Transverse colon (tissue), 4 donors: ENCODE measurements at regions not wholly inside any gene's neighbourhood (a gene's known extent, or its start where the extent isn't known, plus 50 kb on each side); places are given as distances from the start of the nearest gene placed in this dataset.

Source experiments
- EP300 ChIP-seq: sonication (generic); formaldehyde crosslinking; IDR thresholded peaks from one replicate; pipeline ENCODE4 v1.6.1; 2017; ENCODE audit warnings: antibody characterized with exemption, low read depth
- POLR2A ChIP-seq: fragments of 450-650 bp; IDR thresholded peaks from one replicate; pipeline ENCODE4 v1.6.1; 2016; ENCODE audit warnings: antibody characterized with exemption, mild to moderate bottlenecking, moderate library complexity
- POLR2AphosphoS5 ChIP-seq, 3 donors: sonication (generic); formaldehyde crosslinking; IDR thresholded peaks; one replicate each; pipeline ENCODE4 v1.6.1; 2016; ENCODE audit warnings: antibody characterized with exemption in 3 of 3
- TF ChIP-seq, protein P1 (sequence below), 5 experiments: fragments of 200-600 bp in 3 of 5; fragments of 450-650 bp in 2 of 5; sonication (generic) in 3 of 5; IDR thresholded peaks; 1 replicate in 2 of 5; 2 replicates in 3 of 5; pipeline ENCODE4 v1.5.1; 2016 to 2017; ENCODE audit warnings: antibody characterized with exemption in 5 of 5, inconsistent platforms in 3 of 5, mild to moderate bottlenecking in 2 of 5, moderate library complexity in 1 of 5

DNA sequence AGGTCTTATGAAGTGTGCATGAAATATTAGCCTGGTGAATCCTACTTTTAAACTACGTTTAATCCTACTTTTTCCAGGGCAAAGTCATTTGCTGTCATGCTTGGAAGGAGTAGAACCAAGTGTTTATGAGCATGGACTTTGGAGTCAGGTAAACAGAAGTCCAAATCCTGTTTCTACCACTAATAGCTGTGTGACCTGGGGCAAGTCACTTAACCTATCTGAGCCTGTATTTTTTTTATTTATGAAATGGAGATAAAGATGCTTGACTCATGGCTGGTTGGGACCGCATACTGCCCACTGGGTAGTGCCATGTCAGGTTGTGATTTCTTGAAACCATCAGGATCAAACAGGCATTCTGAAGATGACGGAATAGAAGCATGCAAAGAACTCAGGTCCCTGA lies 249.6 kb downstream of the BAMBI start:
- TF ChIP-seq POLR2A (no peak), POLR2AphosphoS5 (IDR thresholded peaks at IDR 0.05) (no peak), EP300 (no peak)
- TF ChIP-seq, protein P1, sequence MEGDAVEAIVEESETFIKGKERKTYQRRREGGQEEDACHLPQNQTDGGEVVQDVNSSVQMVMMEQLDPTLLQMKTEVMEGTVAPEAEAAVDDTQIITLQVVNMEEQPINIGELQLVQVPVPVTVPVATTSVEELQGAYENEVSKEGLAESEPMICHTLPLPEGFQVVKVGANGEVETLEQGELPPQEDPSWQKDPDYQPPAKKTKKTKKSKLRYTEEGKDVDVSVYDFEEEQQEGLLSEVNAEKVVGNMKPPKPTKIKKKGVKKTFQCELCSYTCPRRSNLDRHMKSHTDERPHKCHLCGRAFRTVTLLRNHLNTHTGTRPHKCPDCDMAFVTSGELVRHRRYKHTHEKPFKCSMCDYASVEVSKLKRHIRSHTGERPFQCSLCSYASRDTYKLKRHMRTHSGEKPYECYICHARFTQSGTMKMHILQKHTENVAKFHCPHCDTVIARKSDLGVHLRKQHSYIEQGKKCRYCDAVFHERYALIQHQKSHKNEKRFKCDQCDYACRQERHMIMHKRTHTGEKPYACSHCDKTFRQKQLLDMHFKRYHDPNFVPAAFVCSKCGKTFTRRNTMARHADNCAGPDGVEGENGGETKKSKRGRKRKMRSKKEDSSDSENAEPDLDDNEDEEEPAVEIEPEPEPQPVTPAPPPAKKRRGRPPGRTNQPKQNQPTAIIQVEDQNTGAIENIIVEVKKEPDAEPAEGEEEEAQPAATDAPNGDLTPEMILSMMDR (IDR thresholded peaks at IDR 0.05): no peak
